ENCODE measurements at regions not wholly inside any gene's neighbourhood (a gene's known extent, or its start where the extent isn't known, plus 50 kb on each side); places are given as distances from the start of the nearest gene placed in this dataset.

DNA sequence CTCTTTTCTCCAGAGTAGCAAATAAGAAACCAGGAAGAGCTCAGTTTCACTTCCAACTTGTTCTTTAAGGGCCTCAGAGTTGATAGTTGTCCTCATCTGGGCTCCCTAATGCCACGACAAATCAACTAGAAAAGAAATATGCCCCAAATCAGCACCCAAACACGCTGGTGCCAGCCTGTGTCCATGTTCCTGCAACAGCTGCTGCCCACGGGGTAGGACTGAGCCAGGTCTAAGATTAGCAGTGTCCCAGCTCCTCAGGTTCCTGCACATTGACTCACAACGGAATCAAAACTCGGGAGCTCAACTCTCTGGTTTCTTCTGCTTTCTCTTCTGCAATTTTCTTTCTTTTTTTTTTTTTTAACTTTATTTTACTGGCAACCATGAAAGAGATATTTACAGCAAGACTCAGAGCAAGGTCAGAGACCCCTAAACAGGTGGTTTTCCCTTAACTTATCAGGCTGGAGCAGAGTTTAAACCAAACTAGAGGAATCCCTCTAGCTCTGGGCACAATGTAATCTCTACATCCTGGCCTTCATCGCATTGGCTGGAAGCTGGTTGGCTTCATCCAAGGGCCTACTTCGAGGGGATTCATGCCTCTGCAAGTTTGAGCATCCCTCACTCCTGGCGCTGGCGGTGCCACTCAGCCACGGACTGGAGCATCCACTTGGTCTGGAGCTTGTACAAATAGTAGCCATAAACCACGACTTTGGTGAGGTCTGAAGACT is 126.1 kb downstream of the PFKFB3 start:
- TF ChIP-seq EZH2 (IDR thresholded peaks at IDR 0.05; ENCODE audit: insufficient read depth, poor library complexity, severe bottlenecking) (no peak), EZH2phosphoT487 (IDR thresholded peaks at IDR 0.05; ENCODE audit: insufficient read depth, low read depth) (no peak)
